ENCODE measurements at regions not wholly inside any gene's neighbourhood (a gene's known extent, or its start where the extent isn't known, plus 50 kb on each side); places are given as distances from the start of the nearest gene placed in this dataset.

- no peak for TF ChIP-seq POLR2A (IDR thresholded peaks at IDR 0.05)
- TF ChIP-seq CTCF (IDR thresholded peaks at IDR 0.05): no peak
Observed at GRCh38 chr14:104252256-104253215, 114.1 kb downstream of the KIF26A start.
